B cell (primary cell): ENCODE measurements at regions not wholly inside any gene's neighbourhood (a gene's known extent, or its start where the extent isn't known, plus 50 kb on each side); places are given as distances from the start of the nearest gene placed in this dataset.

ENCODE experiments used
- ATAC-seq: fragments of 200-7000 bp; cut with Tn5 transposase; one replicate; pipeline ENCODE4 v1.10.0; 2021; ENCODE audit warnings: low read depth, mild to moderate bottlenecking, moderate number of reproducible peaks, moderate library complexity
- CTCF ChIA-PET: fragments of 350-600 bp; sonication (Branson Sonifier 250); formaldehyde crosslinking; loops from one replicate; lab custom pipeline; 2021; ENCODE audit warnings: antibody characterized with exemption, inconsistent platforms; lab: Charles Lee
- POLR2A ChIA-PET: fragments of 350-600 bp; sonication (Branson Sonifier 250); formaldehyde crosslinking; loops from one replicate; lab custom pipeline; 2021; ENCODE audit warnings: antibody characterized with exemption; lab: Charles Lee
- DNase-seq: peaks from one replicate; pipeline ENCODE4 v3.0.0; 2013
- H2AFZ ChIP-seq: 2 replicates; pipeline ENCODE4 v1.6.1; 2012; ENCODE audit warnings: mild to moderate bottlenecking, low read depth, low read length; ENCODE audit not compliant: insufficient read depth, poor library complexity, severe bottlenecking
- H3K27ac ChIP-seq, 2 donors: 1 replicate in 1 of 2; 2 replicates in 1 of 2; pipeline ENCODE4 v1.5.1; 2012 to 2013; ENCODE audit warnings: low read length in 2 of 2, mild to moderate bottlenecking in 2 of 2, moderate library complexity in 1 of 2
- H3K27me3 ChIP-seq, 4 experiments: fragments of 200-600 bp in 1 of 4; sonication (generic) in 1 of 4; replicated peaks in 1 of 4; 1 replicate in 2 of 4; 2 replicates in 2 of 4; pipeline versions ENCODE4 v1.6.1 to v1.7.0; 2013 to 2016; ENCODE audit warnings: low read length in 3 of 4, mild to moderate bottlenecking in 2 of 4, mixed read lengths in 1 of 4, moderate library complexity in 1 of 4; ENCODE audit not compliant: insufficient read depth in 4 of 4, control insufficient read depth in 3 of 4; ENCODE audit errors: control extremely low read depth in 1 of 4
- H3K36me3 ChIP-seq, 2 experiments: replicated peaks in 1 of 2; 1 replicate in 1 of 2; 2 replicates in 1 of 2; pipeline versions ENCODE4 v1.6.1 to v1.7.1; 2013; ENCODE audit warnings: low read length in 1 of 2; ENCODE audit not compliant: insufficient read depth in 2 of 2, control insufficient read depth in 1 of 2; ENCODE audit errors: control extremely low read depth in 1 of 2, extremely low read depth in 1 of 2
- H3K4me1 ChIP-seq, 2 donors: fragments of 200-600 bp in 1 of 2; sonication (generic) in 1 of 2; 1 replicate in 1 of 2; 2 replicates in 1 of 2; pipeline versions ENCODE4 v1.5.1 to v1.6.1; 2013 to 2017; ENCODE audit warnings: low read length in 2 of 2; ENCODE audit not compliant: control insufficient read depth in 2 of 2, insufficient read depth in 2 of 2
- H3K4me2 ChIP-seq: replicated peaks from 2 replicates; pipeline ENCODE3; 2012; ENCODE audit warnings: mild to moderate bottlenecking, low read depth, low read length; ENCODE audit not compliant: poor library complexity, severe bottlenecking
- H3K4me3 ChIP-seq, 5 experiments: fragments of 200-600 bp in 1 of 5; sonication (generic) in 1 of 5; 1 replicate in 3 of 5; 2 replicates in 2 of 5; pipeline versions ENCODE4 v1.5.1 to v1.7.0; 2011 to 2016; ENCODE audit warnings: low read length in 4 of 5, mild to moderate bottlenecking in 4 of 5, low read depth in 2 of 5, control low read depth in 1 of 5, moderate library complexity in 1 of 5; ENCODE audit not compliant: insufficient read depth in 1 of 5; ENCODE audit errors: control extremely low read depth in 1 of 5, extremely low read depth in 1 of 5
- H3K79me2 ChIP-seq: fragments of 200-600 bp; sonication (generic); one replicate; pipeline ENCODE4 v1.6.0; 2016; ENCODE audit warnings: low read length; ENCODE audit not compliant: control insufficient read depth, insufficient read depth
- H3K9ac ChIP-seq: fragments of 200-600 bp; sonication (generic); 2 replicates; pipeline ENCODE4 v1.6.1; 2017; ENCODE audit warnings: mild to moderate bottlenecking, low read length, moderate library complexity
- H3K9me3 ChIP-seq, 3 donors: one replicate each; pipeline versions ENCODE4 v1.6.1 to v1.7.1; 2013; ENCODE audit warnings: low read length in 2 of 3; ENCODE audit not compliant: control insufficient read depth in 2 of 3, insufficient read depth in 1 of 3; ENCODE audit errors: control extremely low read depth in 1 of 3
- H4K20me1 ChIP-seq: 2 replicates; pipeline ENCODE4 v1.6.0; 2012; ENCODE audit warnings: mild to moderate bottlenecking, low read length; ENCODE audit not compliant: insufficient read depth, control insufficient read depth, poor library complexity, severe bottlenecking
- H3K27ac Mint-ChIP-seq: one replicate; pipeline ENCODE4 v1.8.0; 2021; ENCODE audit warnings: mixed read lengths
- H3K27me3 Mint-ChIP-seq: one replicate; pipeline ENCODE4 v1.8.0; 2021; ENCODE audit warnings: mixed read lengths
- H3K4me1 Mint-ChIP-seq: one replicate; pipeline ENCODE4 v1.8.0; 2021; ENCODE audit warnings: mixed read lengths
- H3K4me3 Mint-ChIP-seq: one replicate; pipeline ENCODE4 v1.8.0; 2021; ENCODE audit warnings: mixed read lengths
- H3K9me3 Mint-ChIP-seq: one replicate; pipeline ENCODE4 v1.8.0; 2022; ENCODE audit warnings: mixed read lengths; ENCODE audit not compliant: insufficient read depth
- EZH2 ChIP-seq: IDR thresholded peaks from 2 replicates; pipeline ENCODE4 v1.6.1; 2012; ENCODE audit warnings: borderline replicate concordance, low read depth, mild to moderate bottlenecking, moderate library complexity, low read length; ENCODE audit not compliant: insufficient read depth, poor library complexity, severe bottlenecking
- WGBS: methylation state at CpG from one replicate; pipeline ENCODE4 v1.1.5; 2013; ENCODE audit warnings: missing lambda C conversion rate; ENCODE audit not compliant: insufficient coverage; 5-methylcytosine and 5-hydroxymethylcytosine counted together
- intact Hi-C: fragments of 100-400 bp; cut with micrococcal nuclease; formaldehyde crosslinking; loops from one replicate; pipeline ENCODE4 v1.10.0; 2022
- TF ChIP-seq, protein P1 (sequence below): fragments of 200-600 bp; IDR thresholded peaks from one replicate; pipeline ENCODE4 v1.8.0; 2022; ENCODE audit warnings: antibody characterized with exemption, mild to moderate bottlenecking

DNA sequence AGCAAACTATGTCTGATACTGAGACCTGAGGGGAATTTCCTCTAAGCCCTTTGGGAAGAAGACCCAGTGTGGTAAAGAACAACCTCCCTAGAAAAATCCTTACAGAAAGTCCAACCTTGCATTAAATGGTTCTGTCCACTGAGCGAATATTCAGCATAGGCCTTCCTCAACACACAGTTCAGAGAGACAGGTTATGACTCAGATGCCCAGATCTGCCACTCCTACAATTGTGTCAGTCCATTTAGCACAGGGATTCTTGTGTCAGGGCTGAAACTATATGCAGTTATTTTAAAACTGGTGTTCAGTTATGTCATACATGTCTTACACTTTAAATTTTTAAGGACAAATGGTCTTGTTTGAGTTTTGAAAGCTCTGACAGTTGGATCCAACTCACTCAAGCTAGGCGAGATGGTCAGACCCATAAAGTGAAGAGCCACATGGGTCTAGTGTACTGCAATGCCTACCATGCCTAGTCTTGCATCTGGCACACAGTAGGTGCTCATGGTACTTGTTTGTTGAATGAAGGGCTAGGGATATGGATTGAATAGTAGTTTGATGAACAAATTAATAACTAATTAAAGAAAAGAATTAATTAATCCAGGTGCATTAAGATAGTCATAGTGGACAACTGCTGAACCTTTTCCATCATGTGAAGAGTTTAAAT is 207.5 kb upstream of the PWP1 start:
- H3K36me3 ChIP-seq, result no peaks in the 10 kb centered on the region

DNA sequence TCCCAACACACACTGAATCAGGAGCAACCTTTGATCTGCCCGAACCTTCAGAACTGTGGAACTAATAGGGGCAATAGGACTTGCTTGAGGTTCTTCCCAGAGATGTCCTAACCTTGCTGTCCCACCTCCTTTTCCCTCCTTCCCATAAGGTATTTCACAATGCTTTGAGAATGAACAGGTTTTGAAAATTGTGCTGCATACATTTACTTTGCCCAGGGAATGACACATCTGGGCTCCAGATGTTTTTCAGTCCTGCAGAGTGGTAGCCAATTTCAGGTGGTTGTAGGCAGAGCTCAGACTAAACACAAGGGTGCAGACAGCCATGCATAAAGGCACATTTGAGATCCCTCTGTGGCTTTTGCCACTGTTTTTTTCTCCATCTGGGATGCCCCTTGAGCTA is 206.7 kb upstream of the PWP1 start:
- ChIA-PET CTCF (no interaction called here), POLR2A (no interaction called here)
- no peak overlapping the region for H3K27ac Mint-ChIP-seq
- Histone ChIP-seq H4K20me1 (no peaks in the 10 kb centered on the region), H3K4me3 (no peak overlapping the region), H3K4me2 (no peak overlapping the region), H3K27ac (no peak overlapping the region), H3K9me3 (no peaks in the 10 kb centered on the region), H3K27me3 (peaks cover 0 to 3% (median 0%) of the 10 kb centered on the region in 4 experiments), H3K9ac (no peak overlapping the region), H3K79me2 (no peaks in the 10 kb centered on the region), H3K36me3 (no peaks in the 10 kb centered on the region), H3K4me1 (peaks cover 19 to 22% of the 10 kb centered on the region in 2 donors), H2AFZ (no peak overlapping the region)
- intact Hi-C loops, result no loop called here
- ATAC-seq, result no peak
- TF ChIP-seq EZH2, result no peak
- TF ChIP-seq, protein P1, sequence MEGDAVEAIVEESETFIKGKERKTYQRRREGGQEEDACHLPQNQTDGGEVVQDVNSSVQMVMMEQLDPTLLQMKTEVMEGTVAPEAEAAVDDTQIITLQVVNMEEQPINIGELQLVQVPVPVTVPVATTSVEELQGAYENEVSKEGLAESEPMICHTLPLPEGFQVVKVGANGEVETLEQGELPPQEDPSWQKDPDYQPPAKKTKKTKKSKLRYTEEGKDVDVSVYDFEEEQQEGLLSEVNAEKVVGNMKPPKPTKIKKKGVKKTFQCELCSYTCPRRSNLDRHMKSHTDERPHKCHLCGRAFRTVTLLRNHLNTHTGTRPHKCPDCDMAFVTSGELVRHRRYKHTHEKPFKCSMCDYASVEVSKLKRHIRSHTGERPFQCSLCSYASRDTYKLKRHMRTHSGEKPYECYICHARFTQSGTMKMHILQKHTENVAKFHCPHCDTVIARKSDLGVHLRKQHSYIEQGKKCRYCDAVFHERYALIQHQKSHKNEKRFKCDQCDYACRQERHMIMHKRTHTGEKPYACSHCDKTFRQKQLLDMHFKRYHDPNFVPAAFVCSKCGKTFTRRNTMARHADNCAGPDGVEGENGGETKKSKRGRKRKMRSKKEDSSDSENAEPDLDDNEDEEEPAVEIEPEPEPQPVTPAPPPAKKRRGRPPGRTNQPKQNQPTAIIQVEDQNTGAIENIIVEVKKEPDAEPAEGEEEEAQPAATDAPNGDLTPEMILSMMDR, result no peak
- no peaks in the 10 kb centered on the region for H3K9me3 Mint-ChIP-seq
- peaks cover 24% of the 10 kb centered on the region for H3K4me1 Mint-ChIP-seq
- WGBS, result no CpG with 5 or more reads among the region's 1 CpG
- H3K27me3 Mint-ChIP-seq, result peaks cover 1% of the 10 kb centered on the region
- H3K4me3 Mint-ChIP-seq, result no peak overlapping the region
- no peak for DNase-seq

More for the DNA sequence above, 207.5 kb upstream of the PWP1 start:
- Histone ChIP-seq H3K27ac (no peak overlapping the region), H3K4me2 (no peak overlapping the region), H4K20me1 (no peaks in the 10 kb centered on the region), H3K9ac (no peak overlapping the region), H2AFZ (no peak overlapping the region), H3K4me1 (peaks cover 19 to 22% of the 10 kb centered on the region in 2 donors), H3K79me2 (no peaks in the 10 kb centered on the region), H3K9me3 (no peaks in the 10 kb centered on the region), H3K27me3 (peaks cover 0 to 2% (median 0%) of the 10 kb centered on the region in 4 experiments), H3K4me3 (no peak overlapping the region)
- Mint-ChIP-seq H3K9me3 (no peaks in the 10 kb centered on the region), H3K27ac (no peak overlapping the region), H3K4me3 (no peak overlapping the region), H3K4me1 (peaks cover 24% of the 10 kb centered on the region), H3K27me3 (no peaks in the 10 kb centered on the region)
- CTCF ChIA-PET, result no interaction called here
- ATAC-seq (no peak), DNase-seq (no peak)
- POLR2A ChIA-PET, result no interaction called here
- intact Hi-C loops, result no loop called here
- TF ChIP-seq EZH2, result no peak
- TF ChIP-seq, protein P1, result no peak
- 100% methylated on average over 2 of the region's 2 CpGs for WGBS
